DND-41 (cell line): ENCODE measurements at regions not wholly inside any gene's neighbourhood (a gene's known extent, or its start where the extent isn't known, plus 50 kb on each side); places are given as distances from the start of the nearest gene placed in this dataset.
A peak's percentile ranks its signal among the peaks of the same experiment; 100 is the strongest.

ENCODE experiments used
- ATAC-seq: fragments of 200-7000 bp; cut with Tn5 transposase; 3 replicates; pipeline ENCODE4 v1.9.1; 2021; ENCODE audit warnings: low read depth; ENCODE audit not compliant: insufficient read depth
- DNase-seq: peaks from one replicate; pipeline ENCODE4 v3.0.0-alpha.2; 2020
- H2AFZ ChIP-seq: 2 replicates; pipeline ENCODE4 v1.6.0; 2012; ENCODE audit warnings: low read depth, low read length
- H3K27ac ChIP-seq: 2 replicates; pipeline ENCODE4 v1.5.1; 2012; ENCODE audit warnings: low read length, inconsistent platforms
- H3K27me3 ChIP-seq: fragments of 200-600 bp; sonication (generic); 2 replicates; pipeline ENCODE4 v1.6.0; 2012; ENCODE audit warnings: low read length, mild to moderate bottlenecking, inconsistent platforms; ENCODE audit not compliant: insufficient read depth, poor library complexity
- H3K36me3 ChIP-seq: 2 replicates; pipeline ENCODE4 v1.5.1; 2012; ENCODE audit warnings: low read length, inconsistent platforms; ENCODE audit not compliant: insufficient read depth
- H3K4me1 ChIP-seq: 2 replicates; pipeline ENCODE4 v1.5.1; 2012; ENCODE audit warnings: mild to moderate bottlenecking, low read length; ENCODE audit not compliant: insufficient read depth
- H3K4me2 ChIP-seq: 2 replicates; pipeline ENCODE4 v1.6.0; 2012; ENCODE audit warnings: mild to moderate bottlenecking, moderate library complexity, low read length, inconsistent platforms; ENCODE audit not compliant: insufficient read depth
- H3K4me3 ChIP-seq, 2 experiments: fragments of 200-600 bp in 1 of 2; shearing (Covaris generic) in 1 of 2; 2 replicates each; pipeline ENCODE4 v1.5.1; 2012 to 2016; ENCODE audit warnings: inconsistent platforms in 2 of 2, low read length in 2 of 2, mild to moderate bottlenecking in 2 of 2, low read depth in 1 of 2, moderate library complexity in 1 of 2
- H3K79me2 ChIP-seq: 2 replicates; pipeline ENCODE4 v1.6.0; 2012; ENCODE audit warnings: low read length, inconsistent platforms; ENCODE audit not compliant: insufficient read depth
- H3K9ac ChIP-seq: 2 replicates; pipeline ENCODE4 v1.6.0; 2012; ENCODE audit warnings: low read depth, mild to moderate bottlenecking, inconsistent platforms, low read length, moderate library complexity
- H3K9me3 ChIP-seq: 2 replicates; pipeline ENCODE4 v1.5.1; 2012; ENCODE audit warnings: low read length, moderate library complexity, mild to moderate bottlenecking, inconsistent platforms; ENCODE audit not compliant: insufficient read depth, severe bottlenecking
- H4K20me1 ChIP-seq: 2 replicates; pipeline ENCODE4 v1.6.0; 2012; ENCODE audit warnings: low read length; ENCODE audit not compliant: insufficient read depth
- EZH2 ChIP-seq: IDR thresholded peaks from 3 replicates; pipeline ENCODE4 v1.6.1; 2012; ENCODE audit warnings: borderline replicate concordance, low read depth, mild to moderate bottlenecking, moderate library complexity, low read length, inconsistent platforms; ENCODE audit not compliant: severe bottlenecking
- TF ChIP-seq, protein P1 (sequence below): IDR thresholded peaks from 2 replicates; pipeline ENCODE4 v1.5.1; 2012; ENCODE audit warnings: borderline replicate concordance, low read length, moderate library complexity, mild to moderate bottlenecking; ENCODE audit not compliant: poor library complexity, severe bottlenecking; ENCODE audit errors: extremely low read depth

DNA sequence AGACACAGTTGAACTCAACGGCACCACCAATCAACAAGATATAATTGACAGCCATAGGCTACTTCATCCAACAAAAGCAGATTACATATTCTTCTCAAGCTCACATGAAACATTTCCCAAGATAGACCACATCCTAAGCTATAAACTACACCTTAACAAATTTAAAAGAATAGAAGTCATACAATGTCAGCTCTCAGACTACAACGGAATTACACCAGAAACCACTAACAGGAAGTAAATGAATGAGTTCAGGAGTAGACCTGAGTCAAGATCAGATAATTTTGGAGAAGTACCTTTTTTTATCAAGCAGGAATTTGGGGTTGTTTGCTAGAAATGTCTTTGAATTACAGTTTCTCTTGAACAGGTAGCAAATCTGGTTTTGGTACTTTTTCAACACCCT is 237.8 kb downstream of the TBX18 start:
- H3K36me3 ChIP-seq: no peaks in the 10 kb centered on the region
- ATAC-seq (peak; percentile 96), DNase-seq (no peak)
- no peak overlapping the region for H3K4me2 ChIP-seq
- no peaks in the 10 kb centered on the region for H3K27me3 ChIP-seq
- H4K20me1 ChIP-seq: no peaks in the 10 kb centered on the region
- no peak overlapping the region for H3K9ac ChIP-seq
- no peak overlapping the region for H3K4me3 ChIP-seq
- peaks cover 20% of the 10 kb centered on the region for H3K4me1 ChIP-seq
- no peak overlapping the region for H2AFZ ChIP-seq
- no peaks in the 10 kb centered on the region for H3K79me2 ChIP-seq
- TF ChIP-seq, protein P1, sequence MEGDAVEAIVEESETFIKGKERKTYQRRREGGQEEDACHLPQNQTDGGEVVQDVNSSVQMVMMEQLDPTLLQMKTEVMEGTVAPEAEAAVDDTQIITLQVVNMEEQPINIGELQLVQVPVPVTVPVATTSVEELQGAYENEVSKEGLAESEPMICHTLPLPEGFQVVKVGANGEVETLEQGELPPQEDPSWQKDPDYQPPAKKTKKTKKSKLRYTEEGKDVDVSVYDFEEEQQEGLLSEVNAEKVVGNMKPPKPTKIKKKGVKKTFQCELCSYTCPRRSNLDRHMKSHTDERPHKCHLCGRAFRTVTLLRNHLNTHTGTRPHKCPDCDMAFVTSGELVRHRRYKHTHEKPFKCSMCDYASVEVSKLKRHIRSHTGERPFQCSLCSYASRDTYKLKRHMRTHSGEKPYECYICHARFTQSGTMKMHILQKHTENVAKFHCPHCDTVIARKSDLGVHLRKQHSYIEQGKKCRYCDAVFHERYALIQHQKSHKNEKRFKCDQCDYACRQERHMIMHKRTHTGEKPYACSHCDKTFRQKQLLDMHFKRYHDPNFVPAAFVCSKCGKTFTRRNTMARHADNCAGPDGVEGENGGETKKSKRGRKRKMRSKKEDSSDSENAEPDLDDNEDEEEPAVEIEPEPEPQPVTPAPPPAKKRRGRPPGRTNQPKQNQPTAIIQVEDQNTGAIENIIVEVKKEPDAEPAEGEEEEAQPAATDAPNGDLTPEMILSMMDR: no peak
- no peak for TF ChIP-seq EZH2
- H3K9me3 ChIP-seq: no peaks in the 10 kb centered on the region
- H3K27ac ChIP-seq: peak overlapping the region; percentile 45

DNA sequence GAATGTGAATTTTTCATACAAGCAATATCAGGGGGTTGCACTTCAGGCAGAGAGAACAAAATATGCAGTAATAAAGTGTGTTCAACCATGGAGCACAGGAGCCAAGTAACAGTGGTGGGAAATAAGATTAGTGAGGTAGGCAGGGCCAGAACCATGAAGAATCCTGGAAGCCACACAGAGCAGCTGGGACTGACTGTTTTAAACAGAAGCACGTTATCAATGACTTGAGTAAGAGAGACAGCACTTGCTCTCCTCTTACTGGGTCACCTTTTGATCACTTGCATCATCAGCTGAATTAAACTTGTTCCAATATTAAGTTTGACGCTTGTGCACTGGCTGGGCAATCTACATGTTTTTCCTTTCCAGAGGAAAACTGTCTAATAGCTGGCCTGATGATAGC is 238.5 kb downstream of the TBX18 start:
- H3K36me3 ChIP-seq: no peaks in the 10 kb centered on the region
- H3K79me2 ChIP-seq: no peaks in the 10 kb centered on the region
- peak overlapping the region; percentile 45 for H3K27ac ChIP-seq
- H2AFZ ChIP-seq: peak overlapping the region; percentile 15; the same call in 1 of the 2 replicates
- no peak overlapping the region for H3K9ac ChIP-seq
- peaks cover 20% of the 10 kb centered on the region for H3K4me1 ChIP-seq
- TF ChIP-seq, protein P1: no peak
- no peak for TF ChIP-seq EZH2
- peak overlapping the region; percentile 14 for H3K4me2 ChIP-seq
- no peaks in the 10 kb centered on the region for H4K20me1 ChIP-seq
- no peaks in the 10 kb centered on the region for H3K27me3 ChIP-seq
- ATAC-seq: no peak
- H3K4me3 ChIP-seq: no peak overlapping the region
- H3K9me3 ChIP-seq: no peaks in the 10 kb centered on the region
- DNase-seq: no peak

DNA sequence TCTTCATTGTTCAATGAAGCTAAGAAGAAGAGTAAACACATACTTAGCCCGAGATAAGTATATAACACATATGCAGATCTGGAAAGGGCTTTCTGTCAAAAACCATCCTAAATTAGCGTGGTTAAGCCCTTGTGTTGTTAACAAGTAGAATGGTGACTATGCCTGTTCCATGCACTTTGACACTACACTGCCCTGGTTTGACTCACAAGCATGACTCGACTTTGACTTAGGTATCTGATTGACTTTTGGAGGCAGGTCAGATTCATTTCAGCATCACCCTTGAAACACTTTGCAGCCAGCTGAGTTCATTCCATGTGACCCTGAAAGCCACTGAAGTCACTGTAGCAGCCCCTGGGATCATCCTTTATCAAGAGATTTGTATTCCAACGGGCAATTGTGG is 239.8 kb downstream of the TBX18 start:
- DNase-seq: no peak
- Histone ChIP-seq H3K4me3 (no peak overlapping the region), H4K20me1 (no peaks in the 10 kb centered on the region), H3K79me2 (no peaks in the 10 kb centered on the region), H3K27me3 (no peaks in the 10 kb centered on the region), H3K36me3 (no peaks in the 10 kb centered on the region), H2AFZ (no peak overlapping the region), H3K4me2 (no peak overlapping the region), H3K27ac (no peak overlapping the region), H3K9ac (no peak overlapping the region), H3K9me3 (no peaks in the 10 kb centered on the region), H3K4me1 (peaks cover 20% of the 10 kb centered on the region)
- TF ChIP-seq EZH2: no peak
- TF ChIP-seq, protein P1: no peak
- ATAC-seq: no peak

DNA sequence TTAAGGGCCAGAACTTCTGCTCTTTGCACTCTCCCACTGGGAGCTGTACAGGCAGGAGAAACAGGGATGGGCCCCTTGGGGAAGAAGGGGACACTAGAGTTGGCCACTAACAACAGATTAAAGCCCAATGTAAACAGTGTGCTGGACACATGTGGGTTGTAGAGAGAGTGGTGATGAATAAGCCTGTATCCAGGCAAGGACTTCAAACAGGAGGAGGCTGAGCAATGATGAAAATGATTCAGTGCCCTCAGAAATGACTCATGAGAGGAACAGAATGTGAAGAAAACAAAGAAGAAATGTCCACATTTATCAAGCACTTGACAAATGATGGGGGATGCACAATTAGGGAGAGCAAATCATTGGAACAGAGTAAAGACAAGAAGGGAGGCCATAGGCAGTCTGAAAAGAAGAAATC is 242.3 kb downstream of the TBX18 start:
- Histone ChIP-seq H4K20me1 (no peaks in the 10 kb centered on the region), H3K4me3 (no peak overlapping the region), H3K27ac (no peak overlapping the region), H3K27me3 (no peaks in the 10 kb centered on the region), H3K9ac (no peak overlapping the region), H3K4me1 (peaks cover 19% of the 10 kb centered on the region), H3K4me2 (no peak overlapping the region), H3K79me2 (no peaks in the 10 kb centered on the region), H3K9me3 (no peaks in the 10 kb centered on the region), H3K36me3 (no peaks in the 10 kb centered on the region), H2AFZ (no peak overlapping the region)
- no peak for ATAC-seq
- TF ChIP-seq, protein P1: no peak
- no peak for DNase-seq
